ENCODE measurements at regions not wholly inside any gene's neighbourhood (a gene's known extent, or its start where the extent isn't known, plus 50 kb on each side); places are given as distances from the start of the nearest gene placed in this dataset.
"Not testable (repeated sequence)": the region's sequence is repeated elsewhere in the genome, so short reads cannot be mapped to it uniquely, and the experiment has no call there.

- no peaks in the 10 kb centered on the region for H3K4me1 ChIP-seq (ENCODE audit: control insufficient read depth, insufficient read depth, low read length)
- H3K9me3 ChIP-seq (ENCODE audit: control insufficient read depth, insufficient read depth, low read length), result no peaks in the 10 kb centered on the region
- H3K27ac ChIP-seq (ENCODE audit: low read depth, low read length), result no peak overlapping the region
- no peaks in the 10 kb centered on the region for H3K27me3 ChIP-seq (ENCODE audit: control insufficient read depth, insufficient read depth, low read length)
- H3K36me3 ChIP-seq (ENCODE audit: control insufficient read depth, insufficient read depth, low read length), result no peaks in the 10 kb centered on the region
- no peak overlapping the region for H3K4me3 ChIP-seq (ENCODE audit: low read depth, low read length)
- DNase-seq (ENCODE audit: low read depth in 4 of 6, low spot score in 6 of 6), result peak in 1 of 6 donors; percentile 5
Observed at GRCh38 chr4:144423930-144424329, 222.0 kb upstream of the HHIP start.

- H3K27me3 ChIP-seq (ENCODE audit: control insufficient read depth, insufficient read depth, low read length); H3K4me3 ChIP-seq (ENCODE audit: low read depth, low read length); DNase-seq (ENCODE audit: low read depth in 4 of 6, low spot score in 6 of 6); H3K4me1 ChIP-seq (ENCODE audit: control insufficient read depth, insufficient read depth, low read length); H3K36me3 ChIP-seq (ENCODE audit: control insufficient read depth, insufficient read depth, low read length); H3K9me3 ChIP-seq (ENCODE audit: control insufficient read depth, insufficient read depth, low read length); H3K27ac ChIP-seq (ENCODE audit: low read depth, low read length): not testable (repeated sequence)
- WGBS (ENCODE audit: insufficient coverage), result 95% methylated on average over 8 of the region's 11 CpGs
Observed at GRCh38 chr4:144426023-144426422, 219.9 kb upstream of the HHIP start.

- WGBS (ENCODE audit: insufficient coverage), result 88% methylated on average over 3 of the region's 3 CpGs
- Histone ChIP-seq H3K9me3 (ENCODE audit: control insufficient read depth, insufficient read depth, low read length) (no peaks in the 10 kb centered on the region), H3K27ac (ENCODE audit: low read depth, low read length) (no peak overlapping the region), H3K36me3 (ENCODE audit: control insufficient read depth, insufficient read depth, low read length) (no peaks in the 10 kb centered on the region), H3K27me3 (ENCODE audit: control insufficient read depth, insufficient read depth, low read length) (no peaks in the 10 kb centered on the region), H3K4me3 (ENCODE audit: low read depth, low read length) (no peak overlapping the region), H3K4me1 (ENCODE audit: control insufficient read depth, insufficient read depth, low read length) (no peaks in the 10 kb centered on the region)
- DNase-seq (ENCODE audit: low read depth in 4 of 6, low spot score in 6 of 6), result no peak
Observed at GRCh38 chr4:144442713-144443112, 203.2 kb upstream of the HHIP start.

DNA sequence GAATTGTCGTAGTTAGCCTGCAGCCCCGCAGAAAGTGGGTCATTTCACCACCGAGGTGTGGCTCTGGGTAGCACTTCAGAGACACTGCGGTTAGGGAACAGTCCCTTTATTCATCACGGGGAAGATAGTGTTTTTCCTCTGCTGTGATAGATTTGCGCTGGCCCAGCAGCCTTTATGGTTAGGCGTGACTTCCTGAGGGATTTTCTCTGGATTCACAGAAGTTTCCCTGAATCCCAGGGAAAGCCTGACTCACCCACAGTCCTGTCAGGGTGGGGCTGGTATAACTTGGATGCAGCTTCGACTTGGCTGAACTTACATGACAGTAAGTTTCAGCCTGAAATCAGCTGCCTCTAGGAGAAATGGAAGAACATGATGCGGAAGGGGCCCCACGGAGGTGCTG, 196.3 kb upstream of the HHIP start:
- Histone ChIP-seq H3K4me1 (ENCODE audit: control insufficient read depth, insufficient read depth, low read length) (no peaks in the 10 kb centered on the region), H3K27ac (ENCODE audit: low read depth, low read length) (no peak overlapping the region), H3K9me3 (ENCODE audit: control insufficient read depth, insufficient read depth, low read length) (no peaks in the 10 kb centered on the region), H3K27me3 (ENCODE audit: control insufficient read depth, insufficient read depth, low read length) (no peaks in the 10 kb centered on the region), H3K36me3 (ENCODE audit: control insufficient read depth, insufficient read depth, low read length) (no peaks in the 10 kb centered on the region), H3K4me3 (ENCODE audit: low read depth, low read length) (no peak overlapping the region)
- 85% methylated on average over 9 of the region's 10 CpGs for WGBS (ENCODE audit: insufficient coverage)
- DNase-seq (ENCODE audit: low read depth in 4 of 6, low spot score in 6 of 6), result peak in 1 of 6 donors; percentile 32

DNA sequence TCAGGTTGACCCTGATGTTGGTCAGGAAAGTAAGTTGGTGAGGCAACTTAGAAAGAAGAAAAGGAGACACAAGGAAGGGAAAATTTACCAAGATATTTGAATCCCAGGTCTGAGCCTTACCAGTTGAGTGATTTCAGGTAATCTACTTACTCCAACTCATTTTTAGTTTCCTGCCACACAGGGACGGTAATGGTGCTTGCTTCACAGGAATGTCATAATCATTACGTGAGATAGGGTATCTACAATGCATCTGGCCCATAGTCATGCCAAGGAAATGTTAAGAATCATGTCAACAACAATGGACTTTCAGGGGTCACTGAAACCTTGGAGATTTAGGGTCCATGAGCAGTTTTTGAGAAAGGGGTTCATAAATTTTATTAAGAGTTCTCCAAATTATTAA, 195.4 kb upstream of the HHIP start:
- WGBS (ENCODE audit: insufficient coverage), result 89% methylated on average over 2 of the region's 2 CpGs
- Histone ChIP-seq H3K4me3 (ENCODE audit: low read depth, low read length) (no peak overlapping the region), H3K36me3 (ENCODE audit: control insufficient read depth, insufficient read depth, low read length) (no peaks in the 10 kb centered on the region), H3K27me3 (ENCODE audit: control insufficient read depth, insufficient read depth, low read length) (no peaks in the 10 kb centered on the region), H3K27ac (ENCODE audit: low read depth, low read length) (no peak overlapping the region), H3K4me1 (ENCODE audit: control insufficient read depth, insufficient read depth, low read length) (no peaks in the 10 kb centered on the region), H3K9me3 (ENCODE audit: control insufficient read depth, insufficient read depth, low read length) (no peaks in the 10 kb centered on the region)
- no peak for DNase-seq (ENCODE audit: low read depth in 4 of 6, low spot score in 6 of 6)

DNA sequence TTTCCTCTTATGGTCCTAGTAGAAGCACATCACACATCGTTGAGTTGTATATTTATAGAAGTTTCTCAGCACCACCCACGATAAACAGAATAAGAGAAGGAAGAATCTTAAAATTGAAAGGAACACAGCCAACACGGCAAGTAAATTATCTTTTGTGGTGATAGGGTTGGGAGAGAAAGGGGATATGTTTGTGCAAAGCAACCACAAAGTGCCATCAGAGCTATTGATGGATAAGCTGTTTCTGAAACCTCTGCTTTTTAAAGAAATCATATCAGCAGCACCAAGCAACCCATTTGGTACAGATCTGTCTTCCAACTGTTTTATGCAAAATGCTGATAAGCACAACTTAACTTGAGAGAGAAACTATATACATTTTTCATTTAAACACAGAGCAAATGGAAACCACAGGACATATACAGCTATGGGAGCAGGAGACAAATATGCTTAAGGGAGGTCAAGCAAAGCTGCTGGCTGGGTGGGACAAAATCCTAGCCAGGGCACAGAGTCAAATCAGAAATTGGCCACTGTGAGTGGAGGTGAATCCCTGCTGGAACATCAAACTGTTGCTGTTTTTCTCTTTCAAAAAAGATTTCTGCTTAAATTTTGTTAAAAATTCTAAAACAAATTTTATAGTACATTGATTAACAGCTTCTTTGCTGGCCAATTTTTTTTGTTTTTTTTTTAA, 194.0 kb upstream of the HHIP start:
- Histone ChIP-seq H3K36me3 (ENCODE audit: control insufficient read depth, insufficient read depth, low read length) (no peaks in the 10 kb centered on the region), H3K27ac (ENCODE audit: low read depth, low read length) (no peak overlapping the region), H3K9me3 (ENCODE audit: control insufficient read depth, insufficient read depth, low read length) (no peaks in the 10 kb centered on the region), H3K27me3 (ENCODE audit: control insufficient read depth, insufficient read depth, low read length) (no peaks in the 10 kb centered on the region), H3K4me1 (ENCODE audit: control insufficient read depth, insufficient read depth, low read length) (no peaks in the 10 kb centered on the region), H3K4me3 (ENCODE audit: low read depth, low read length) (no peak overlapping the region)
- WGBS (ENCODE audit: insufficient coverage), result no CpG with 5 or more reads among the region's 3 CpGs
- no peak for DNase-seq (ENCODE audit: low read depth in 4 of 6, low spot score in 6 of 6)

- no peaks in the 10 kb centered on the region for H3K27me3 ChIP-seq (ENCODE audit: control insufficient read depth, insufficient read depth, low read length)
- no peaks in the 10 kb centered on the region for H3K4me1 ChIP-seq (ENCODE audit: control insufficient read depth, insufficient read depth, low read length)
- 100% methylated on average over 1 of the region's 2 CpGs for WGBS (ENCODE audit: insufficient coverage)
- no peaks in the 10 kb centered on the region for H3K36me3 ChIP-seq (ENCODE audit: control insufficient read depth, insufficient read depth, low read length)
- H3K27ac ChIP-seq (ENCODE audit: low read depth, low read length), result no peak overlapping the region
- no peaks in the 10 kb centered on the region for H3K9me3 ChIP-seq (ENCODE audit: control insufficient read depth, insufficient read depth, low read length)
- H3K4me3 ChIP-seq (ENCODE audit: low read depth, low read length), result no peak overlapping the region
- DNase-seq (ENCODE audit: low read depth in 4 of 6, low spot score in 6 of 6), result no peak
Observed at GRCh38 chr4:144456196-144456595, 189.8 kb upstream of the HHIP start.

DNA sequence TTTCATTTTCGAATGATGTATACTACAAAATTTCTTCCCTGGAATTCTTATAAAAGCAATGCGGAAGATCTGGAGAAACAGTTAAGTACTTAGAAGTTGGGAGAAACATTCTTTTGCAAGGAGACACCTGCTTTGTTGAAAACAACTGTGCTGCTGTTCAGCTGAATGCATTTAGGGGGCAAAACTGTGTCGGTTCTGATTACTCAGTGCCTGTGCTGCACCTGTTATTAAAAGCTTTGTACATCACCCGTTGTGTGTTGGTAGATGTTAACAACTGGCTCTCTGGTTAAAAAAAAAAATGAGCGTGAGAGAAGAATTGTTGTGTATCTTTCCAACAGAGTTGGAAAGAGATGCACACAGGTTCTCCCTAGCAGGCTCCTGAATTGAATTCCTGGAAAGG, 184.1 kb upstream of the HHIP start:
- H3K4me3 ChIP-seq (ENCODE audit: low read depth, low read length), result no peak overlapping the region
- no peaks in the 10 kb centered on the region for H3K36me3 ChIP-seq (ENCODE audit: control insufficient read depth, insufficient read depth, low read length)
- H3K9me3 ChIP-seq (ENCODE audit: control insufficient read depth, insufficient read depth, low read length), result no peaks in the 10 kb centered on the region
- H3K27ac ChIP-seq (ENCODE audit: low read depth, low read length), result no peak overlapping the region
- H3K27me3 ChIP-seq (ENCODE audit: control insufficient read depth, insufficient read depth, low read length), result no peaks in the 10 kb centered on the region
- H3K4me1 ChIP-seq (ENCODE audit: control insufficient read depth, insufficient read depth, low read length), result no peaks in the 10 kb centered on the region
- 21% methylated on average over 3 of the region's 5 CpGs for WGBS (ENCODE audit: insufficient coverage)
- no peak for DNase-seq (ENCODE audit: low read depth in 4 of 6, low spot score in 6 of 6)

GRCh38 chr4:144463236-144463635, 182.7 kb upstream of the HHIP start:
- no peaks in the 10 kb centered on the region for H3K36me3 ChIP-seq (ENCODE audit: control insufficient read depth, insufficient read depth, low read length)
- DNase-seq (ENCODE audit: low read depth in 4 of 6, low spot score in 6 of 6), result no peak
- no peak overlapping the region for H3K4me3 ChIP-seq (ENCODE audit: low read depth, low read length)
- H3K4me1 ChIP-seq (ENCODE audit: control insufficient read depth, insufficient read depth, low read length), result no peaks in the 10 kb centered on the region
- no peaks in the 10 kb centered on the region for H3K27me3 ChIP-seq (ENCODE audit: control insufficient read depth, insufficient read depth, low read length)
- H3K27ac ChIP-seq (ENCODE audit: low read depth, low read length), result no peak overlapping the region
- H3K9me3 ChIP-seq (ENCODE audit: control insufficient read depth, insufficient read depth, low read length), result no peaks in the 10 kb centered on the region
- WGBS (ENCODE audit: insufficient coverage), result no CpG with 5 or more reads among the region's 1 CpG

GRCh38 chr4:144463896-144464295, 182.1 kb upstream of the HHIP start:
- no peaks in the 10 kb centered on the region for H3K27me3 ChIP-seq (ENCODE audit: control insufficient read depth, insufficient read depth, low read length)
- no peaks in the 10 kb centered on the region for H3K4me1 ChIP-seq (ENCODE audit: control insufficient read depth, insufficient read depth, low read length)
- H3K4me3 ChIP-seq (ENCODE audit: low read depth, low read length), result no peak overlapping the region
- H3K9me3 ChIP-seq (ENCODE audit: control insufficient read depth, insufficient read depth, low read length), result no peaks in the 10 kb centered on the region
- 75% methylated on average over 4 of the region's 7 CpGs for WGBS (ENCODE audit: insufficient coverage)
- no peak overlapping the region for H3K27ac ChIP-seq (ENCODE audit: low read depth, low read length)
- no peaks in the 10 kb centered on the region for H3K36me3 ChIP-seq (ENCODE audit: control insufficient read depth, insufficient read depth, low read length)
- no peak for DNase-seq (ENCODE audit: low read depth in 4 of 6, low spot score in 6 of 6)
